ENCODE measurements at regions not wholly inside any gene's neighbourhood (a gene's known extent, or its start where the extent isn't known, plus 50 kb on each side); places are given as distances from the start of the nearest gene placed in this dataset.

- no peak for DNase-seq (ENCODE audit: low read depth in 2 of 2)
Observed at GRCh38 chrX:149274516-149275105, 230.5 kb downstream of the IDS start.

GRCh38 chrX:149272690-149273463, 232.2 kb downstream of the IDS start:
- DNase-seq (ENCODE audit: low read depth in 2 of 2) = no peak

GRCh38 chrX:149267878-149268813, 237.0 kb downstream of the IDS start:
- DNase-seq (ENCODE audit: low read depth in 2 of 2) = no peak

- no peak for DNase-seq (ENCODE audit: low read depth in 2 of 2)
Observed at GRCh38 chrX:149262086-149262485, 243.0 kb downstream of the IDS start.

- no peak for DNase-seq (ENCODE audit: low read depth in 2 of 2)
Observed at GRCh38 chrX:149259241-149259640, 245.9 kb downstream of the IDS start.

GRCh38 chrX:149255860-149256259, 249.2 kb downstream of the IDS start:
- no peak for DNase-seq (ENCODE audit: low read depth in 2 of 2)

- no peak for DNase-seq (ENCODE audit: low read depth in 2 of 2)
Observed at GRCh38 chrX:149248073-149248625, 257.0 kb downstream of the IDS start.

- DNase-seq (ENCODE audit: low read depth in 2 of 2) = peak in 1 of 2 donors; percentile 1
Observed at GRCh38 chrX:149230689-149231088, 274.4 kb downstream of the IDS start.

- DNase-seq (ENCODE audit: low read depth in 2 of 2) = no peak
Observed at GRCh38 chrX:149223854-149224253, 281.3 kb downstream of the IDS start.

GRCh38 chrX:149222040-149222439, 283.1 kb downstream of the IDS start:
- no peak for DNase-seq (ENCODE audit: low read depth in 2 of 2)

GRCh38 chrX:149221230-149221629, 283.9 kb downstream of the IDS start:
- no peak for DNase-seq (ENCODE audit: low read depth in 2 of 2)

- DNase-seq (ENCODE audit: low read depth in 2 of 2) = no peak
Observed at GRCh38 chrX:149213264-149213663, 291.8 kb downstream of the IDS start.

GRCh38 chrX:149208307-149208706, 296.8 kb downstream of the IDS start:
- DNase-seq (ENCODE audit: low read depth in 2 of 2) = no peak

GRCh38 chrX:149207518-149207917, 297.6 kb downstream of the IDS start:
- DNase-seq (ENCODE audit: low read depth in 2 of 2) = no peak

- DNase-seq (ENCODE audit: low read depth in 2 of 2) = no peak
Observed at GRCh38 chrX:149205937-149206336, 299.2 kb downstream of the IDS start.

GRCh38 chrX:149205081-149205480, 300.0 kb downstream of the IDS start:
- DNase-seq (ENCODE audit: low read depth in 2 of 2) = no peak

GRCh38 chrX:149199734-149200133, 305.4 kb downstream of the IDS start:
- no peak for DNase-seq (ENCODE audit: low read depth in 2 of 2)

- DNase-seq (ENCODE audit: low read depth in 2 of 2) = peak; percentile 10 to 19
Observed at GRCh38 chrX:149198980-149199732, 305.9 kb downstream of the IDS start.

- DNase-seq (ENCODE audit: low read depth in 2 of 2) = no peak
Observed at GRCh38 chrX:149185087-149185486, 320.0 kb downstream of the IDS start.

- DNase-seq (ENCODE audit: low read depth in 2 of 2) = no peak
Observed at GRCh38 chrX:149161435-149162088, 343.5 kb downstream of the IDS start.

GRCh38 chrX:149157976-149158375, 347.1 kb downstream of the IDS start:
- DNase-seq (ENCODE audit: low read depth in 2 of 2) = no peak

Measured in stimulated activated CD4-positive, alpha-beta T cell treated with anti-CD3 and anti-CD28 coated beads, Interleukin-15, amount 100 ng/mL, for 48 hours (primary cell).